Choroid plexus epithelial cell (primary cell): ENCODE measurements at regions not wholly inside any gene's neighbourhood (a gene's known extent, or its start where the extent isn't known, plus 50 kb on each side); places are given as distances from the start of the nearest gene placed in this dataset.
"Not testable (repeated sequence)": the region's sequence is repeated elsewhere in the genome, so short reads cannot be mapped to it uniquely, and the experiment has no call there.

ENCODE experiments used
- DNase-seq: peaks from one replicate; pipeline ENCODE4 v3.0.0-alpha.2; 2010; ENCODE audit warnings: low read depth
- H3K4me3 ChIP-seq: 2 replicates; pipeline ENCODE4 v1.5.1; 2011; ENCODE audit warnings: low read depth, mild to moderate bottlenecking, control low read depth, low read length, moderate library complexity
- TF ChIP-seq, protein P1 (sequence below): conservative IDR thresholded peaks from 2 replicates; pipeline ENCODE4 v1.5.1; 2011; ENCODE audit warnings: low read depth, mild to moderate bottlenecking, control low read depth, inconsistent platforms, low read length, moderate library complexity

DNA sequence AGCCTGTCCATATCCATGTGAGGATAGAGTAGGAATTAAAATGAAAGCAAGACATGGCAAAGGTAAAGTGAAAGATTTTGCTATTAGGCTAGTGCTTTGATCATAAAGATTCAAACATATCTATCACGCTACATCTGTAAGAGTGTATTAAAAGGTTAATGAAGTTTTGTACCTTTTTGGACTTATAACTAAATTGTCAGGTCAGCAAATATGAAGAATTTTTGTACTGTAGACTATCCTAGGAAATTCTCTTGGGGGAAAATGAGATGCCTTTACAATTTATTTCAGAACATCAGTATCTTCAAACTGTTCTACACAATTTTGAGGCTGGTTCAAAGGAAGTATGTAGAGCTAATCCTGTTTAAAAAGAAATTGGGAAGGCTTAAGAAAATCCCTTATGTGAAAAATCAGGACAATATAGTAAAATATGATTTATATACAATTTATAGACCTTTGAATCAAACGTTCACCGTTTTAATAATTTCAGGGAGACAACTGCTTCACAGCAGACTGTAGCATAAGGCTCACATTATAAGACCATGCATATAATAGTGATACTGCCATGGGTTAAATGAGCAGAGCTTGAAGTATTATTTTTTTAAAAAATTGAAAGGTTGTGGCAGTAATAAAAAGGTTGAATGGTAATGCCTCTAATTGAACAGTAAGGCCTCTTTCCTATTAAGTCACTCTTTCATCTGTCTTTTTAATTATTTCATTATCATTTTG, 639.5 kb upstream of the ARRDC3 start:
- no peak for DNase-seq
- TF ChIP-seq, protein P1, sequence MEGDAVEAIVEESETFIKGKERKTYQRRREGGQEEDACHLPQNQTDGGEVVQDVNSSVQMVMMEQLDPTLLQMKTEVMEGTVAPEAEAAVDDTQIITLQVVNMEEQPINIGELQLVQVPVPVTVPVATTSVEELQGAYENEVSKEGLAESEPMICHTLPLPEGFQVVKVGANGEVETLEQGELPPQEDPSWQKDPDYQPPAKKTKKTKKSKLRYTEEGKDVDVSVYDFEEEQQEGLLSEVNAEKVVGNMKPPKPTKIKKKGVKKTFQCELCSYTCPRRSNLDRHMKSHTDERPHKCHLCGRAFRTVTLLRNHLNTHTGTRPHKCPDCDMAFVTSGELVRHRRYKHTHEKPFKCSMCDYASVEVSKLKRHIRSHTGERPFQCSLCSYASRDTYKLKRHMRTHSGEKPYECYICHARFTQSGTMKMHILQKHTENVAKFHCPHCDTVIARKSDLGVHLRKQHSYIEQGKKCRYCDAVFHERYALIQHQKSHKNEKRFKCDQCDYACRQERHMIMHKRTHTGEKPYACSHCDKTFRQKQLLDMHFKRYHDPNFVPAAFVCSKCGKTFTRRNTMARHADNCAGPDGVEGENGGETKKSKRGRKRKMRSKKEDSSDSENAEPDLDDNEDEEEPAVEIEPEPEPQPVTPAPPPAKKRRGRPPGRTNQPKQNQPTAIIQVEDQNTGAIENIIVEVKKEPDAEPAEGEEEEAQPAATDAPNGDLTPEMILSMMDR: no peak
- H3K4me3 ChIP-seq: no peak overlapping the region

DNA sequence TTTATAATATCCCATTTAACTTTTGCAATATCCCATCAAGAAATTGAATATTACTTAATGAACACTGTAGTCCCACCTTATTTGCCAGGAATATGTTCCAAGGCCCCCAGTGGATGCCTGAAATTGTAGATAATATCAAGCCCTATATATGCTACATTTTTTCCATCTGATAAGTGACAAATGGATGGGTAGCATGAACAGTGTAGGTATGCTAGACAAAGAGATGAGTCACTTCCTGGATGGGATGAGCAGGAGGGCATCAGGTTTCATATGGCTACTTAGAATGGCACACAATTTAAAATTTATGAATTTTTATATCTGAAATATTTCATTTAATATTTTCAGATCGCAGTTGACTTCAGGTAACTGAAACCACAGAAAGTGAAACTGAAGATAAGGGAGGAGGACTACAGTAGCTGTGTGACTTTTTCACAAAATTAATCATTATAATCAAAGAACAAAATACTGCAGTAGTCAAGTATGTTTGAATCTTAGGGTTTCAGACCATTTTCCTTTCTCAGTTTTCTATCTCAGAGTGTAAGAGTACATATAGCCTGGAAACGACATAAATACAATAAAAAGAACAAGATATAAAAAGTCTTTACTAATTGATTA, 636.4 kb upstream of the ARRDC3 start:
- no peak overlapping the region for H3K4me3 ChIP-seq
- TF ChIP-seq, protein P1: no peak
- peak; percentile 10 for DNase-seq

DNA sequence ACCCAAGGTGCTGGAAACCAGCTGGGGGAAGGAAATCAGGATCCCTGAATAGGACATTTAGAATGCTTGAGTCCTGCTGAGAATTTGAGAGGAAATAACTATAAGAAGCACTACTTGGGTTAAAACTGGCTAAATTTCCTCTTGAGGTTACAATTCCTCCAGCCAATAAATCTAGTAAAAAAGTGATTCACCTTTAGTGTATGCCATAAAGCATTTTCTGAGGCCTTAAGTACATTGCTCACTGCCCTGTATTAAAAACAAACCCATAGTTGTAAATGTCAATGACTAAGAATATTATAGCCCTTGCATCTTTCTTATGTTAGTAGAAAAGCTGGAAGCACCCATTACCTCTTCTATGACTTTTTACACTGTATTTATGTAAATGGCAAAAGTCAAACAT, 634.7 kb upstream of the ARRDC3 start:
- TF ChIP-seq, protein P1: no peak
- DNase-seq: peak; percentile 40

DNA sequence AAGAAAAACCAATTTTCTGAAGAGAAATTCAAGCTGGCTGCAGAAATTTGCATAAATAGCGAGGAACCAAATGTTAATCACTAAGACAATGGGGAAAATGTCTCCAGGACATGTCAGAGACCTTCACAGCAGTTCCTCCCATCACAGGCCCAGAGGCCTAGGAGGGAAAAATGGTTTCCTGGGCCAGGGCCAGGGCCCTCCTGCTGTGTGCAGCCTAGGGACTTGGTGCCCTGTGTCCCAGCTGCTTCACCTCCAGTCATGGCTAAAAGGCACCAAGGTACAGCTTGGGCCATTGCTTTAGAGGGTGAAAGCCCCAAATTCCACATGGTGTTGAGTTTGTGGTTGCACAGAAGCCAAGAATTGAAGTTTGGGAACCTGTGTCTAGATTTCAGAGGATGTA, 628.7 kb upstream of the ARRDC3 start:
- not testable (repeated sequence) for H3K4me3 ChIP-seq, DNase-seq

More for the DNA sequence above, 634.7 kb upstream of the ARRDC3 start:
- H3K4me3 ChIP-seq: no peak overlapping the region

DNA sequence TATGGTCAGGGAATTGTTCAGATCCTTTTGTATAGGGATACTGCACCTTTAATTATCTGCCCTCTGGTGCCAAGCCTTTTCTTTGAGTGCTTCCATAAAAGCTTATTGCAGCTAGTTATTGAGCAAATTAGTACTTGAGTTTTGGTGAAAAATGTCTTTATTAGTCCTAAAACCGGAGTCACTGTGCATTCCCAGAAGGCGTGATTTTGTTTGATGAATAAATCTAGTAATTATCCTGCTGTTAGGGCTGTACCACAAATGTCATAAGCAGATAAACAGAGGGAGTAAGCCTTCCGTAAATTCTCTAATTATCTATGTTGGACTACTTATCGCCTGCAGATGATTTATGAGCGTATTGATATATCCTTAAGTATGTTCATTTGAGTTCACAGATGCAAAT, 620.7 kb upstream of the ARRDC3 start:
- no peak overlapping the region for H3K4me3 ChIP-seq
- no peak for DNase-seq
- TF ChIP-seq, protein P1: no peak

DNA sequence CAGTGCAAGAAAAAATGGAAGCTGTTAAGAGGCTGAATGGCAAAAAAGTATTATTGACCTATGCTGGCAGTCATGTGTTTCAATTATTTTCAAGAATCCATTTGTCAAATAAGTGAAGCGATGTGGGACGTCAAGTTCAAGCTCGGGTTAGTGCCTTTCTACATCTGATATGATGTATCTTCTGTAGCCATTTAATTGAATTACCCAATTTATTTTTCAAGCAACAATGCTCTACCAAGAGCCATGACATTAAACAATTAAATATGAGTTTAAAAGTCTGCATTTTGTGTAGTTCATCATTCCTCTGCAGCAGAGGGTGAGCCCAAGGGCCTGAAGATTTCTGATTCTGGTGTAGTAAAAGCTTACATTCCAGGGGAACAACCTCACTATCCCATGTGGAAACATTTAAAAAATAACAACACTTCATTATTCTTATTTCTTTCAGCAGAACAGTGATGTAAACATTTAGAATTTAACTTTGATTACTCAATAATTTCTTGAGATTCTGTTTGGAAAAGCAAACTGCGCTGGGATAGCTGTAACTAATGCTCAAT, 619.7 kb upstream of the ARRDC3 start:
- H3K4me3 ChIP-seq: no peak overlapping the region
- DNase-seq: no peak
- TF ChIP-seq, protein P1: no peak

DNA sequence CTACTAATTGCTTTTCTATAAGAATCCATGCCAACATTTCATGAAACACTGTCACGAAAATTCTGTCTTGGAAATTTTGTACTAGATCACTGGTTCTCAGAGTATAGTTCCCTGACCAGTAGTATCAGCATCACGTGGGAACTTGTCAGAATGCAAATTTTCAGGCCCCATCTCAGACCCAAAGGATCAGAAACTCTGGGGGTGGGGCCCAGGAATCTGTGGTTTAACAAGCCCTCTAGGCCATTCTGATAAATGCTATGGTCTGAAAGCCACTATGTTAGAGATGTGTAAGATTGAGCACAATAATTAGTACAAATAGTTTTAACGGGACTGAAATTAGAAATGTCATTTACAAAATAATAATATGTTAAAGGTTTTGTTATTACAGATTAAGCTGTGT, 615.7 kb upstream of the ARRDC3 start:
- no peak for DNase-seq
- TF ChIP-seq, protein P1: no peak
- H3K4me3 ChIP-seq: no peak overlapping the region
